Stimulated activated naive CD8-positive, alpha-beta T cell treated with anti-CD3 and anti-CD28 coated beads, Interleukin-15, Interleukin-2, amounts not matched to agents 100 ng/mL and 50 ng/mL, for 24 hours (primary cell): ENCODE measurements at regions not wholly inside any gene's neighbourhood (a gene's known extent, or its start where the extent isn't known, plus 50 kb on each side); places are given as distances from the start of the nearest gene placed in this dataset.

Experiments used
- H3K27ac Mint-ChIP-seq: one replicate; pipeline ENCODE4 v1.8.0; 2021; ENCODE audit warnings: mild to moderate bottlenecking, mixed read lengths
- H3K27me3 Mint-ChIP-seq: one replicate; pipeline ENCODE4 v1.8.0; 2021; ENCODE audit warnings: mixed read lengths
- H3K36me3 Mint-ChIP-seq: one replicate; pipeline ENCODE4 v1.8.0; 2021; ENCODE audit warnings: low read depth, mixed read lengths
- H3K4me1 Mint-ChIP-seq: one replicate; pipeline ENCODE4 v1.8.0; 2021; ENCODE audit warnings: low read depth, mixed read lengths
- H3K4me3 Mint-ChIP-seq: one replicate; pipeline ENCODE4 v1.8.0; 2021; ENCODE audit warnings: mild to moderate bottlenecking, mixed read lengths
- H3K9me3 Mint-ChIP-seq: one replicate; pipeline ENCODE4 v1.8.0; 2021; ENCODE audit warnings: mixed read lengths

GRCh38 chr10:1874533-1874932 lies 137.2 kb upstream of the ADARB2 start:
- H3K27me3 Mint-ChIP-seq = no peaks in the 10 kb centered on the region
- no peaks in the 10 kb centered on the region for H3K4me1 Mint-ChIP-seq
- no peak overlapping the region for H3K27ac Mint-ChIP-seq
- no peaks in the 10 kb centered on the region for H3K36me3 Mint-ChIP-seq
- peaks cover 4% of the 10 kb centered on the region for H3K9me3 Mint-ChIP-seq
- H3K4me3 Mint-ChIP-seq = no peak overlapping the region

DNA sequence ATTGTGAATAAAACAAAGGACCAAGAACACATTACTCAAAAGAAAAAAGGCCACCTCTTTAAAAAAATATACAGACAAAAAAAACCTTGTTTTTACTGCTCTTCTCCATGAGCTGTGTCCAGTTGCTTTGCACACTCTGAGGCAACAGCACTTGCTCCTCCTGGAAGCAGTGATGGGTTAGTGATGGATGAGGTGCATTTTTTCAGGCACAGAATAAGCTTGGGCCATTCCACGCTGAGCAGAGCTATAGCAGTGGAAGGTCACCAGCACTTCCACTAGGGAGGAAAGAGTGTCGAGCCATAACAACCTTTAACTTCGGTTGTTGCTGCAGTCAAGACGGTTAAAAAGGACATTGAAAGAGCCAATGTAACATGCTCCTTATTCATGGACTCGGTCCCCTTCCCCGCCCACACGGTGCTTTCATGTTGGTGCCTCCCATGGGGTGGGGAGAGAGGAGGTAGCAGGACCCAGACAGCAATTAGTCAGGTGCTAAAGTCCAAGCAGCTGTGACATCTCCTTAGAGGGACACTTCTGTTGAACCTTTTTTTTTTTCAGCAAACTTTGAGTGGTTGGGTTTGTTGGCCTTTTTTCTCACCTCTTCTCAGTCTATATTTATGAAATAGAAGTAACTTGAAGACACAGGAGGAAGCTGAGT lies 136.5 kb upstream of the ADARB2 start:
- H3K27me3 Mint-ChIP-seq = no peaks in the 10 kb centered on the region
- H3K4me1 Mint-ChIP-seq = no peaks in the 10 kb centered on the region
- H3K27ac Mint-ChIP-seq = no peak overlapping the region

GRCh38 chr10:1872151-1872726 lies 134.9 kb upstream of the ADARB2 start:
- Mint-ChIP-seq H3K9me3 (peaks cover 4% of the 10 kb centered on the region), H3K4me1 (no peaks in the 10 kb centered on the region), H3K36me3 (no peaks in the 10 kb centered on the region), H3K27ac (no peak overlapping the region), H3K27me3 (no peaks in the 10 kb centered on the region), H3K4me3 (no peak overlapping the region)

More for the DNA sequence above, 136.5 kb upstream of the ADARB2 start:
- Mint-ChIP-seq H3K36me3 (no peaks in the 10 kb centered on the region), H3K9me3 (peaks cover 4% of the 10 kb centered on the region), H3K4me3 (no peak overlapping the region)

DNA sequence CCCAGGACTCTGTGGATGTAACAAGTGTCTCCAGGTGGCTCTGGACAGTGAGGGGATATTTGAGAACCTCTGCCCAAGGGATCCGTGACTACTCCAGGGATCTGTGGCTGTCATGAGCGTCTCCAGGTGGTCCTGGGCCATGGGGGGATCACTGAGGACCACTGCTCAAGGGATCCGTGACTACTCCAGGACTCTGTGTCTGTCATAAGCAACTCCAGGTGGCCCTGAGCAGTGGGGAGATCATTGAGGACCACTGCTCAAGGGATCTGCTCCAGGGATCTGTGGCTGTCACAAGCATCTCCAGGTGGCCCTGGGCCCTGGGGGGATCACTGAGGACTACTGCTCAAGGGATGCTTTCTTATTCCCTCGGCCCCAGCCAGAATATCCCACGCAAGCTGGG lies 133.2 kb upstream of the ADARB2 start:
- no peaks in the 10 kb centered on the region for H3K36me3 Mint-ChIP-seq
- peaks cover under 1% of the 10 kb centered on the region for H3K9me3 Mint-ChIP-seq
- no peak overlapping the region for H3K27ac Mint-ChIP-seq

GRCh38 chr10:1869861-1870260 lies 132.5 kb upstream of the ADARB2 start:
- no peaks in the 10 kb centered on the region for H3K27me3 Mint-ChIP-seq
- H3K4me1 Mint-ChIP-seq = no peaks in the 10 kb centered on the region
- H3K4me3 Mint-ChIP-seq = no peak overlapping the region
- peaks cover 6% of the 10 kb centered on the region for H3K9me3 Mint-ChIP-seq
- no peaks in the 10 kb centered on the region for H3K36me3 Mint-ChIP-seq
- H3K27ac Mint-ChIP-seq = no peak overlapping the region

More for the DNA sequence above, 133.2 kb upstream of the ADARB2 start:
- H3K27me3 Mint-ChIP-seq = no peaks in the 10 kb centered on the region
- no peaks in the 10 kb centered on the region for H3K4me1 Mint-ChIP-seq
- no peak overlapping the region for H3K4me3 Mint-ChIP-seq

DNA sequence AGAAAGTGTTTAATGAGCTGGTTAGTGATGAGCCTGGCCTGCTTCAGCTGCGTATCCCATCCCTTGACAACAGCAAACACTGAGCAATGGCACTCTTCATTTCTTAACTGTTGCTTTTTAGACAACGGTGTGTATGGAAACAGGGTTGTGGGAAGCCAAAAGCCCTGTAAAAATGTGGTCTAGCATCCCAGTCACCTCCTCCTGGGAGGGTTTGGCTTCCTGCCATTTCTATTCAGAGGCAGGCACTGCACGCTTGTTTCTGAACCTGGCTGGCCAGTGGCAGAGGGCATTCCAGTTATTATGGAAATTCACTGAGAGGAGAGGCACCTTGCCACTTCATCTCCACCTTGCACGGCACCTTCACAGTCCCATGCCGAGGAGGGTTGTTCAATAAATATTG lies 123.0 kb upstream of the ADARB2 start:
- no peak overlapping the region for H3K4me3 Mint-ChIP-seq
- H3K36me3 Mint-ChIP-seq = no peaks in the 10 kb centered on the region
- H3K27ac Mint-ChIP-seq = no peak overlapping the region
- H3K4me1 Mint-ChIP-seq = no peaks in the 10 kb centered on the region
- H3K27me3 Mint-ChIP-seq = peaks cover 4% of the 10 kb centered on the region
- peaks cover 18% of the 10 kb centered on the region for H3K9me3 Mint-ChIP-seq

DNA sequence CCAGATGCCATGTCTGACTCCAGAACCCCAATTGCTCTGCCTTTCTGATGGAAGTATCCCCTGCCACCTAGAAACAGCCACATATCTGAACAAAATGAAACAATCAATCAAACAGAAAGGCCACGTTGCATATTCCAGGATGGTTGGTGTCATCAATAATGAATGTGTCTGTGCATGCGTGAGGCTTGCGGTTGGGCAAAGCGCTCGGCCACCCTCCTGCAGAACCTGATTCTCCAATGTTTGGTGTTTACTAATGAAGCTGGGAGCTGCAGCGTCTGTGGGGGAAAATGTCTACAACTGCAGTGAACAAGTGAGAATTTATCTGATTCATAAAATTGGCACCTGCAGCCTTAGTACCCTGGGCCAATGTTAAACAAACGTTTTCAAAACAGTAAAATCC lies 121.2 kb upstream of the ADARB2 start:
- no peak overlapping the region for H3K27ac Mint-ChIP-seq
- no peaks in the 10 kb centered on the region for H3K36me3 Mint-ChIP-seq
- H3K4me1 Mint-ChIP-seq = no peaks in the 10 kb centered on the region
- no peak overlapping the region for H3K4me3 Mint-ChIP-seq
- H3K27me3 Mint-ChIP-seq = peaks cover 4% of the 10 kb centered on the region
- peaks cover 3% of the 10 kb centered on the region for H3K9me3 Mint-ChIP-seq

- Mint-ChIP-seq H3K4me3 (no peak overlapping the region), H3K9me3 (no peaks in the 10 kb centered on the region), H3K27me3 (peaks cover 4% of the 10 kb centered on the region), H3K27ac (no peak overlapping the region), H3K36me3 (no peaks in the 10 kb centered on the region), H3K4me1 (no peaks in the 10 kb centered on the region)
These were observed 120.7 kb upstream of the ADARB2 start for GRCh38 chr10:1858048-1858447.

GRCh38 chr10:1855911-1856310 lies 118.6 kb upstream of the ADARB2 start:
- H3K27me3 Mint-ChIP-seq = peaks cover 4% of the 10 kb centered on the region
- no peaks in the 10 kb centered on the region for H3K4me1 Mint-ChIP-seq
- H3K9me3 Mint-ChIP-seq = no peaks in the 10 kb centered on the region
- H3K36me3 Mint-ChIP-seq = no peaks in the 10 kb centered on the region
- H3K4me3 Mint-ChIP-seq = no peak overlapping the region
- H3K27ac Mint-ChIP-seq = no peak overlapping the region

DNA sequence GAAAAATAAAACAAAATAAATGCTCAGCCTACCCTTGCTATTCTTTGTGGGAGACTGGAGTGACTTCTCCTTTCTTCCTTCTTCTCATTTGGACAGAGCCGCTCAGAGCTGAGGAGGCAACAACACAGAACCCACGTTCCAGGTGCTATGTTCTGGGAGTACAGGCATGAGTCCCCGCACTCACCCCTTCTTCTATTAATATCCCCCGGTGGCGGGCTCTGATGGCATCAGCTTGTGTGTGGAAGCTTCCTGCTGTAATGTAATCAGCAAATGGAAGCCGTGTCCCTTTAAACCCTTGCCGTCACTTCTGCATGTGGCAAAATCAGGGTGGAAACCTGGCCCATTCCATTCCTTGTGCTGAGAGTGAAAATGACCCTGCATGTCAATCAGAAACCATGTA lies 116.9 kb upstream of the ADARB2 start:
- no peak overlapping the region for H3K27ac Mint-ChIP-seq
- peaks cover 5% of the 10 kb centered on the region for H3K9me3 Mint-ChIP-seq
- H3K4me1 Mint-ChIP-seq = no peaks in the 10 kb centered on the region
- no peaks in the 10 kb centered on the region for H3K27me3 Mint-ChIP-seq
- no peaks in the 10 kb centered on the region for H3K36me3 Mint-ChIP-seq
- no peak overlapping the region for H3K4me3 Mint-ChIP-seq

- H3K4me3 Mint-ChIP-seq = no peak overlapping the region
- peaks cover 5% of the 10 kb centered on the region for H3K9me3 Mint-ChIP-seq
- no peaks in the 10 kb centered on the region for H3K27me3 Mint-ChIP-seq
- no peaks in the 10 kb centered on the region for H3K4me1 Mint-ChIP-seq
- no peaks in the 10 kb centered on the region for H3K36me3 Mint-ChIP-seq
- H3K27ac Mint-ChIP-seq = no peak overlapping the region
These were observed 116.5 kb upstream of the ADARB2 start for GRCh38 chr10:1853801-1854200.

DNA sequence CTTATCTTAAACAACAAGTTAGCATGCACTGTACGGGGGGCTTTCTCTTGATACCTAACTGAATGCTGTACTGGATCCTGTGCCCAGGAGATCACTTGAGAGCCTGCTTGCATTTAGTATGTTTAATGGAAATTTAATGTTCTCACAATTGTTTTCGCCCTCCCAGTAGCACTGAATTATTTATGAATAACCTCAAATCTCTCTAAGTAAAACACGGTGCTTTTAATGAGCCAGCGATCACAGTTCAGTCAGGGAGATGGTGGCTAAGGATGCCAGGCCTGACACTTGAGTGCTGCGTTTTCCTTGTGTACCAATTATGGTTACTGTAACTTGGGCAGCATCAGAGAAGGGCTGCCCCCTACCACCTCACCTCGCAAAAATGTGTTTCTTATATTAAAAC lies 115.5 kb upstream of the ADARB2 start:
- Mint-ChIP-seq H3K36me3 (no peaks in the 10 kb centered on the region), H3K4me3 (no peak overlapping the region), H3K27ac (no peak overlapping the region), H3K27me3 (no peaks in the 10 kb centered on the region), H3K4me1 (no peaks in the 10 kb centered on the region), H3K9me3 (peaks cover 5% of the 10 kb centered on the region)

DNA sequence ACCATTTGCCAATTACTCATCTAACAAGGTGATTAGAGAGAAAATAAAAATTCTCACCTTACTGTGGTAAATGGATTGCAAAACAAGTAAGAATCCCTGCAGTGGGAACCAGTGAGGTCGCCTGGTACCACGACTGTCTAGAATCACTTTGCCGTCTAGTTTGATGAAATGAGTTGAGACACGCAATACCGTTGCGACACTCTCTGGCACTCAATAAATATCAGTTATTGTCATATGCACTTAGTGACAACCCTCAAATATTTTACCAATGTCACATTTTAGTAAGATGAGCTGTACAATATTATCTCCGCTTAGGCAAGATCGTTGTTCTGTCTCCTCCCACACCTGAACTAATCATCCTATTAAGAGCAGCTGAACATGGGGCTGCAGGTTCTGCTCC lies 114.4 kb upstream of the ADARB2 start:
- H3K4me3 Mint-ChIP-seq = no peak overlapping the region
- no peaks in the 10 kb centered on the region for H3K4me1 Mint-ChIP-seq
- peaks cover 5% of the 10 kb centered on the region for H3K9me3 Mint-ChIP-seq
- H3K27me3 Mint-ChIP-seq = no peaks in the 10 kb centered on the region
- H3K27ac Mint-ChIP-seq = no peak overlapping the region
- H3K36me3 Mint-ChIP-seq = no peaks in the 10 kb centered on the region

DNA sequence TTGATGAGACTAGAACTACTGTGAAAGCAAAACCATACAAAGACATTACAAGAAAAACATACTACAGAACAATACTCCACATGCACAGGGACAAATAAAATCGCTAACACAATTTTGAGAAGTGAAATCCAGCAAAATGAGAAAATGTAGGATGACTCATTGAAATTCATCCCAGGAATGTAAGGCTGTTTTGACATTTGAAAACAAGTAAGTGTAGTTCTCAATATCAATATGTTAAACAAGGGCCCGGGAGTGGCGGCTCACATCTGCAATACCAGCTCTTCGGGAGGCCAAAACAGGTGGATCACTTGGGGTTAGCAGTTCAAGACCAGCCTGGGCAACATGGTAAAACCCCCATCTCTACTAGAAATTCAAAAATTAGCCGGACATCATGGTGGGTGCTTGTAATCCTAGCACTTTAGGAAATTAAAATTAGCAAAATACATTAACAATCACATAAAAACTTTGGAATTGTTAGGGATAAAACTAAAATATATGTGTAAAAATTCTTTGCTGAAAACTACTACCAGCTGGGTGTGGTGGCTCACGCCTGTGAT lies 113.7 kb upstream of the ADARB2 start:
- Mint-ChIP-seq H3K27ac (no peak overlapping the region), H3K4me3 (no peak overlapping the region), H3K36me3 (no peaks in the 10 kb centered on the region), H3K9me3 (peaks cover 5% of the 10 kb centered on the region), H3K27me3 (no peaks in the 10 kb centered on the region), H3K4me1 (no peaks in the 10 kb centered on the region)

GRCh38 chr10:1847361-1847760 lies 110.0 kb upstream of the ADARB2 start:
- Mint-ChIP-seq H3K4me3 (no peak overlapping the region), H3K27ac (no peak overlapping the region), H3K36me3 (no peaks in the 10 kb centered on the region), H3K9me3 (peaks cover 5% of the 10 kb centered on the region), H3K4me1 (no peaks in the 10 kb centered on the region), H3K27me3 (no peaks in the 10 kb centered on the region)

- Mint-ChIP-seq H3K27ac (no peak overlapping the region), H3K27me3 (no peaks in the 10 kb centered on the region), H3K36me3 (no peaks in the 10 kb centered on the region), H3K4me3 (no peak overlapping the region), H3K4me1 (no peaks in the 10 kb centered on the region), H3K9me3 (peaks cover 5% of the 10 kb centered on the region)
These were observed 108.7 kb upstream of the ADARB2 start for GRCh38 chr10:1846032-1846431.
